GM12864 (cell line): ENCODE measurements at regions not wholly inside any gene's neighbourhood (a gene's known extent, or its start where the extent isn't known, plus 50 kb on each side); places are given as distances from the start of the nearest gene placed in this dataset.

ENCODE experiments used
- DNase-seq: peaks from one replicate; pipeline ENCODE4 v3.0.0-alpha.2; 2011; ENCODE audit warnings: low read depth
- H3K4me3 ChIP-seq: 2 replicates; pipeline ENCODE4 v1.5.1; 2011; ENCODE audit warnings: mild to moderate bottlenecking, low read depth, low read length, control low read depth
- CTCF ChIP-seq: IDR thresholded peaks from 2 replicates; pipeline ENCODE4 v1.5.1; 2011; ENCODE audit warnings: low read depth, mild to moderate bottlenecking, moderate library complexity, low read length, control low read depth, inconsistent platforms; ENCODE audit errors: missing control alignments

DNA sequence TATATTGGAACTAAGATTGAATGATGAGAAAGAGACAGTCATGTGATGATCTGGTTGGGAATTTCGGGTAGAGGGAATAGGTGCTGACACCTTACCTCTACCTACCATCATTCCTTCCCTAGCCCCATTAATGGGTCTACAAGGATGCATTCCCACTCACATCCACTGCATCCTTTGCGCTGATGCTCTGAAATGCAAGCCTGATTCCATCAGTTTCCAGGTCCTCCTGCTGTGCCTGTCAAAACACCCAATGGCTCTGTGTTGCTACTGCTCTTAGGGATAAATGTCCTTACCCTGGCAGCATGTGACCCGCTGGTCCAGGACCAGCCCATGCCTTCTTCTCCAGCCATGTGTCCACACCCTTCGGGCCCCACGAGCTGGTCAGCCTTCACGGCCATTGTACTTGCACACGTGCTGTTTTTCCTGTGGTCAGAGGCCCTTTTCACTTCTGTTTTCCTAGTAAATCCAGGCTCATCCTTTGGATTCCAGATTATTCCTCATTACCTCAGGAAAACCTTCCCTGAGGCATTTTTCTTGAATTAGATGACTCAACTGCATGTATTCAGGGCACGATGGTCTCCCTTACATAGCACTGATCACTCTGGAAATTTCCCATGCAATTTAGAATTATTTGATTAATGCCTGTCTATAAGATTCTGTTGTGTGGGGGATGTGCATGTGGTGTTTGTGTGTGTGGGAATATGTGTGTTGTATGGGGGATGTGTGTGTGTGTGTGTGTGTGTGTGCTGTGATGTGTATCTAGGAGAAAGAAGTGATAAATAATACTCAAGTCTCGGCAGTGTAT, 185.0 kb downstream of the DIRAS2 start:
- DNase-seq, result no peak
- TF ChIP-seq CTCF, result no peak
- H3K4me3 ChIP-seq, result no peak overlapping the region

- no peak for DNase-seq
- H3K4me3 ChIP-seq, result no peak overlapping the region
- no peak for TF ChIP-seq CTCF
These were observed 184.1 kb downstream of the DIRAS2 start for GRCh38 chr9:90458485-90458884.

DNA sequence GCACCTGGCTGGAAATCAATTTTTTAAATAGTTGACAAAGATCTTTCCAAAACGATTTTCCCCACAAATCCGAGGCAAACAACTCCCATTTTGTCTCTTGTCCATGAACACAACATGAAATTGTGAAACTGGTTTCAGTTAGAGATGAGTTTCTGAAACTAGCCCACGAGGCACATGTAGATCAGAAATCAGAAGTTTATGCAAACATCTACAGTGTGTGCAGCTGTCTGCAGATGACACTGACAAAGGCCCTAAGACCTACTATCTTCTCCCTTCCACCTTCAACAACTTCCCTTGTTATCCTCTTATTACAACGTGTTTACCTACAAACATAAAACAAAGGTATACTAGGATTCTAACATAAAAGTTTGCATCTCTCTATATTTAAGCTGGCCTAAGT, 183.3 kb downstream of the DIRAS2 start:
- H3K4me3 ChIP-seq, result no peak overlapping the region
- no peak for TF ChIP-seq CTCF
- DNase-seq, result peak; percentile 13

- no peak for TF ChIP-seq CTCF
- DNase-seq, result no peak
These were observed 182.4 kb downstream of the DIRAS2 start for GRCh38 chr9:90460220-90460619.

DNA sequence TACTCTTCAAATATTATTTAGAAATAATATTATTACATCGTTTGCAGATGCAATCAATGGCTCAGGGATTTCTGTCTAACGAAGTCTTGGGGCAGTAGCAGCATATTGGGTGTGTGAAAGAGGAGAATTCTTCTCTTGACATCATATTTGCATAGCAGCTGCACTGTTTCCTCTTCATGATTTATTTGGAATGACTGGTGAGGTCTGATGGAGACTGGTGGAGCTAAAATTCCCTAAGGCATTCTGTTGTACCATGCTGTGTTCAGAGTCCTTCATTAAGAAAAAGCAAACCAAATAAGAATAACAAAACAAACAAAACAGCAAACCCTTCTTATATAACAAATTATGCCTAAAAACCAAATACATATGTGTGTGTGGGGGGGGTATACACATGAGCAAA, 177.6 kb downstream of the DIRAS2 start:
- TF ChIP-seq CTCF, result no peak
- DNase-seq, result no peak
- H3K4me3 ChIP-seq, result no peak overlapping the region

More at GRCh38 chr9:90460220-90460619, 182.4 kb downstream of the DIRAS2 start:
- H3K4me3 ChIP-seq, result no peak overlapping the region

DNA sequence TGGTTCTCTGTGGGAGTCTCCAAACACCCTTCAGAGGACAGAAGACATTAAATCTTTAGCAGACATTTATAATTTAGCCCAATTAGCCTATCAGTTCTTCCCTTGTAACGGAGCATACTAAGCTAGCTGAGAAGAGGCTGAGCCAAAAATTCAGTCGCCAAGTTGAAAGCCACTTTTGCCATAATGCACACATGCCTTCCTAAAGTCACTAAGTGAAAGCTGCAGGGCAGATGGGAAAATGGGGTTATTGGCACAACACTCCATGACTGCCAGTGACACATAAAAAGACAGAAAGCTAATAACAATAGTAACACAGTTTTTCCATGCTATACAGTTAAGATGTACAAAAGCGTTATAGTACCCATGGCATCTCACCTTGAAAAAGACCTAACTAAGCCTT, 176.2 kb downstream of the DIRAS2 start:
- DNase-seq, result no peak
- no peak for TF ChIP-seq CTCF
- no peak overlapping the region for H3K4me3 ChIP-seq

GRCh38 chr9:90469435-90469834, 173.2 kb downstream of the DIRAS2 start:
- no peak for DNase-seq
- H3K4me3 ChIP-seq, result no peak overlapping the region
- TF ChIP-seq CTCF, result no peak
